ENCODE measurements at regions not wholly inside any gene's neighbourhood (a gene's known extent, or its start where the extent isn't known, plus 50 kb on each side); places are given as distances from the start of the nearest gene placed in this dataset.

GRCh38 chr15:96028620-96029019 lies 301.9 kb upstream of the NR2F2 start:
- DNase-seq: no peak

GRCh38 chr15:96029172-96029571 lies 301.3 kb upstream of the NR2F2 start:
- DNase-seq: no peak

GRCh38 chr15:96031426-96032110 lies 298.9 kb upstream of the NR2F2 start:
- no peak for DNase-seq

GRCh38 chr15:96035091-96035490 lies 295.4 kb upstream of the NR2F2 start:
- no peak for DNase-seq

- DNase-seq: no peak
Measured at GRCh38 chr15:96035635-96036034, 294.9 kb upstream of the NR2F2 start.

- peak; percentile 25 for DNase-seq
Measured at GRCh38 chr15:96037584-96037983, 292.9 kb upstream of the NR2F2 start.

- DNase-seq: no peak
Measured at GRCh38 chr15:96038131-96038530, 292.4 kb upstream of the NR2F2 start.

GRCh38 chr15:96038650-96039049 lies 291.9 kb upstream of the NR2F2 start:
- no peak for DNase-seq

- no peak for DNase-seq
Measured at GRCh38 chr15:96041982-96042733, 288.3 kb upstream of the NR2F2 start.

- DNase-seq: peak; percentile 69
Measured at GRCh38 chr15:96042734-96043224, 287.7 kb upstream of the NR2F2 start.

- no peak for DNase-seq
Measured at GRCh38 chr15:96043591-96044171, 286.8 kb upstream of the NR2F2 start.

- no peak for DNase-seq
Measured at GRCh38 chr15:96046620-96047240, 283.8 kb upstream of the NR2F2 start.

GRCh38 chr15:96047255-96047931 lies 283.1 kb upstream of the NR2F2 start:
- DNase-seq: no peak

- DNase-seq: no peak
Measured at GRCh38 chr15:96049323-96049722, 281.2 kb upstream of the NR2F2 start.

- no peak for DNase-seq
Measured at GRCh38 chr15:96049766-96050165, 280.7 kb upstream of the NR2F2 start.

- no peak for DNase-seq
Measured at GRCh38 chr15:96051598-96051997, 278.9 kb upstream of the NR2F2 start.

- DNase-seq: no peak
Measured at GRCh38 chr15:96052154-96052553, 278.3 kb upstream of the NR2F2 start.

- no peak for DNase-seq
Measured at GRCh38 chr15:96052572-96053030, 277.9 kb upstream of the NR2F2 start.

GRCh38 chr15:96053031-96053780 lies 277.3 kb upstream of the NR2F2 start:
- no peak for DNase-seq

GRCh38 chr15:96053781-96054428 lies 276.6 kb upstream of the NR2F2 start:
- DNase-seq: no peak

GRCh38 chr15:96054621-96055020 lies 275.9 kb upstream of the NR2F2 start:
- DNase-seq: no peak

Measured in GF-D8 (cell line).